GM12873 (cell line): ENCODE measurements at regions not wholly inside any gene's neighbourhood (a gene's known extent, or its start where the extent isn't known, plus 50 kb on each side); places are given as distances from the start of the nearest gene placed in this dataset.

ENCODE experiments used
- TF ChIP-seq, protein P1 (sequence below): IDR thresholded peaks from 2 replicates; pipeline ENCODE4 v1.5.1; 2012; ENCODE audit warnings: low read depth, mild to moderate bottlenecking, moderate library complexity, low read length, control low read depth; ENCODE audit not compliant: insufficient read depth; ENCODE audit errors: missing control alignments

- TF ChIP-seq, protein P1, sequence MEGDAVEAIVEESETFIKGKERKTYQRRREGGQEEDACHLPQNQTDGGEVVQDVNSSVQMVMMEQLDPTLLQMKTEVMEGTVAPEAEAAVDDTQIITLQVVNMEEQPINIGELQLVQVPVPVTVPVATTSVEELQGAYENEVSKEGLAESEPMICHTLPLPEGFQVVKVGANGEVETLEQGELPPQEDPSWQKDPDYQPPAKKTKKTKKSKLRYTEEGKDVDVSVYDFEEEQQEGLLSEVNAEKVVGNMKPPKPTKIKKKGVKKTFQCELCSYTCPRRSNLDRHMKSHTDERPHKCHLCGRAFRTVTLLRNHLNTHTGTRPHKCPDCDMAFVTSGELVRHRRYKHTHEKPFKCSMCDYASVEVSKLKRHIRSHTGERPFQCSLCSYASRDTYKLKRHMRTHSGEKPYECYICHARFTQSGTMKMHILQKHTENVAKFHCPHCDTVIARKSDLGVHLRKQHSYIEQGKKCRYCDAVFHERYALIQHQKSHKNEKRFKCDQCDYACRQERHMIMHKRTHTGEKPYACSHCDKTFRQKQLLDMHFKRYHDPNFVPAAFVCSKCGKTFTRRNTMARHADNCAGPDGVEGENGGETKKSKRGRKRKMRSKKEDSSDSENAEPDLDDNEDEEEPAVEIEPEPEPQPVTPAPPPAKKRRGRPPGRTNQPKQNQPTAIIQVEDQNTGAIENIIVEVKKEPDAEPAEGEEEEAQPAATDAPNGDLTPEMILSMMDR = no peak
Observed at GRCh38 chr3:170651260-170651845, 65.5 kb upstream of the SLC7A14 start.

DNA sequence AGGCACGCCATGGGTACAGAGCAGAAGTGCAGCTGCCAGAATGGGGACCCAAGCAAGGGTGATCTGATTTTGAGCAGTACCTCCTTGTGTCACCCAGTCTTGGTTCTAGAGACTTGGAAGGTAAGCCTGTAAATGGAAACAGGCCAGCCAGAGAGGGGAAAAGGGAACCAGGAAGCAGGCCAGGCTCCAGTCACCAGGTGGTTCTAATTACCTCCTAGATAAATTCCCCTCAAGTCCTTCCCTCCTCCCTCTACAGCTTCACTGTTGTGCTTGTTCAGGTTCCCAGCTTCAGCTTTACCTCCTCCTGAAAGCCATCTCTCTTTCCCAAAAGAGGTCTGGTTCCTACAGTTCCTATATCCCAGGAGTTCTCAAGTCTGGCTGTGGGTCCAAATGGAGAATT is 58.8 kb upstream of the SLC7A14 start:
- TF ChIP-seq, protein P1 = no peak

- TF ChIP-seq, protein P1 = no peak
Observed at GRCh38 chr3:170643831-170644230, 58.0 kb upstream of the SLC7A14 start.

GRCh38 chr3:170642882-170643601 is 57.2 kb upstream of the SLC7A14 start:
- TF ChIP-seq, protein P1 = no peak

DNA sequence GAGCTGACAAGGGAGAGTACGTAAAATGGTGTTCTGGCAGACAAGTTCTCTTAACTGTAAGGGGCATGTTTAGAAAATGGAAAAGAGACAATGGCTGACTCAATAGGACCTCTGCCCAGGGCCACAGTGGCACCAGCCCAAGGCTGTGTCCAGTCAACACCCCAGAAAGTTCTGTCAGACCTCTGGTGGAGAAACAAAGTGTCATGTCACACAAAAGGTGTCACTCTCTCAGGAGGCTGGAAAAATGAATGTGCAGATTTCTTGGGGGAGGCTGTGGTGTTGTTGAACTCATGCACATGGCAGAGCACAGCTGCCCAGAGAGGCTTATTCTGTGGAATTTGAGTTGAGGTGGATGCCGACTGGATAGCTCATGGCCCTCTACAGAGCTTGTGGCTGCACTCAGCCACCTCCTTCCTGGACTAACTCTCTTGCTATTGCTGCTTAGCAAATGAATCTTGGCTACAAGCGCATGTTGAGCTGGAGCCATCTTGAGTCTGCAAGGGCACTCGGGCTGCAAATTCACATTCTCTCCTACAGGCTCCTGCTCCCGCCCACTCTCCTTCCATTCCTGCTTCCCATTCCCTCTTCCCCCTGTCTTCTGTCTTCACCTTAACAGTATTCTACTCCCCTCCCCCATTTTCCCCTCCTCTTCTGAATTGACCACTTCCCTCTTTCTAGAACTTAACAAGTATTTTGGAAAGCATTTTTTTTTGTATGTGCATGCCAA is 55.8 kb upstream of the SLC7A14 start:
- TF ChIP-seq, protein P1 = no peak

- TF ChIP-seq, protein P1 = no peak
Observed at GRCh38 chr3:170640737-170641171, 54.9 kb upstream of the SLC7A14 start.

DNA sequence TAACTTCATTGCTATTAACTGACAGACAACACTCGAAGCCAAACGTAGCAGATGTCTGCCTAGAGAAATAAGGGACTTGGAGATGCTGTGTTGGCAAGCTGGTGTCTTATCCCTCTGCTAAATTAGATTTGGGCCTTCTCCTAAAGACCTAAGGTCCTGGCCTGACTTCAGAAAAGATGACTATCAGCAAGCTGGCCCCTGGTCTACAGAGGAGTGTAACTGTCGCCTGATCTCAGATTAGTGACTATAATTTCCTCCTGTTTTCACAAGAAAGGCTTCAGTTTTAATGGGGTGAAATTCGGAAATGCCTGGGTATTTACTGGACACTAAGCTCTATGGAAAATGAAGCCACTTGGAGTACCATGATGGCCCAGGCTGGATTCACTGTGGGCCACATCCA is 53.1 kb upstream of the SLC7A14 start:
- TF ChIP-seq, protein P1 = no peak
